ENCODE measurements at regions not wholly inside any gene's neighbourhood (a gene's known extent, or its start where the extent isn't known, plus 50 kb on each side); places are given as distances from the start of the nearest gene placed in this dataset.
"Not testable (repeated sequence)": the region's sequence is repeated elsewhere in the genome, so short reads cannot be mapped to it uniquely, and the experiment has no call there.

DNA sequence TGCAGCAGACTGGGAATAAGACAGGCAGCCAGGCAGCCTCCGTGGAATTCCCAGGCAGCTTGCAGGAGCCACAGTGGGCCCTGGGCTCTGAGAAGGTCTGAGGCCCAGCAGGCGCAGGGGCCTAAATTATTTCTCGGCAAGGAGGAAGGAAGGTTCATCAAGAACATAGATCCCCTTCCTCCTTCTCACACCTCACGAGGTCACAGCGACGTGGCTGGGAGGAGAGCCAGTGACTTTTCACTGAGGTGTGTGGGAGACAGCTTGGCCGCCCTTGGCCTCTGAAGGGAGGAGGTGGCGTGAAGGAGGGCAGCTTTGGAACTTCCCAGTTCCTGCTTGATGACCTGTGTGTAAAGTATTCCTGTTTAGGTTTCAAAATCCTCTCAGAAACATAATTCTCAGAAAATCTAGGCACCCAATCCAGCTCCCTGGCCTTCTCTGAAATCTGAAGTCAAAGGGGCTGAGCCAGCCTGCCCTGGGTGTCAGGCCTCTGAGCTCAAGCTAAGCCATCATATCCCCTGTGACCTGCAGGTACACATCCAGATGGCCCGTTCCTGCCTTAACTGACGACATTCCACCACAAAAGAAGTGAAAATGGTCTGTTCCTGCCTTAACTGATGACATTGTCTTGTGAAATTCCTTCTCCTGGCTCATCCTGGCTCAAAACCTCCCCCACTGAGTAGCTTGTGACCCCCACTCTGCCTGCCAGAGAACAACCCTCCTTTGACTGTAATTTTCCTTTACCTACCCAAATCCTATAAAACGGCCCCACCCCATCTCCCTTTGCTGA lies 161.0 kb downstream of the ADRA2C start:
- not testable (repeated sequence) for DNase-seq (ENCODE audit: low read depth)

DNA sequence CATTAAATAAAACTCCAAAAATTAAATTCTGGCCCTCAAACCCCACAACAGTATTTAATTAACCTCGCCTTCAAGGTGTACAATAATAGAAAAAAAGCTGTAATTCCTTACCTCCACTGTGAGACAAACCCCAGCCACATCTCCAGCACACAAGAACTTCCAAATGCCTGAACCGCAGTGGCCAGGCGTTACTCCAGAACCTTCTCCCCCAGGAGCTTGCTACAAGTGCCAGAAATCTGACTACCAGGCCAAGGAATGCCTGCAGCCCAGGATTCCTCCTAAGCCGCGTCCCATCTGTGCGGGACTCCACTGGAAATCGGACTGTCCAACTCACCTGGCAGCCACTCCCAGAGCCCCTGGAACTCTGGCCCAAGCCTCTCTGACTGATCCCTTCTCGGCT lies 163.2 kb downstream of the ADRA2C start:
- DNase-seq (ENCODE audit: low read depth), result not testable (repeated sequence)

DNA sequence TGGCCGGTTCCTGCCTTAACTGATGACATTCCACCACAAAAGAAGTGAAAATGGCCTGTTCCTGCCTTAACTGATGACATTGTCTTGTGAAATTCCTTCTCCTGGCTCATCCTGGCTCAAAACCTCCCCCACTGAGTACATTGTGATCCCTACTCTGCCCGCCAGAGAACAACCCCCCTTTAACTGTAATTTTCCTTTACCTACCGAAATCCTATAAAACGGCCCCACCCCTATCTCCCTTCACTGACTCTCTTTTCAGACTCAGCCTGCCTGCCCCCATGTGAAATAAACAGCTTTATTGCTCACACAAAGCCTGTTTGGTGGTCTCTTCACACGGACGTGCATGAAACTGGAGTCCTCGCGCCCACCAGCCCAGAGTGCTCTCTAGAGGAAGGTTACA lies 166.5 kb downstream of the ADRA2C start:
- not testable (repeated sequence) for DNase-seq (ENCODE audit: low read depth)

DNA sequence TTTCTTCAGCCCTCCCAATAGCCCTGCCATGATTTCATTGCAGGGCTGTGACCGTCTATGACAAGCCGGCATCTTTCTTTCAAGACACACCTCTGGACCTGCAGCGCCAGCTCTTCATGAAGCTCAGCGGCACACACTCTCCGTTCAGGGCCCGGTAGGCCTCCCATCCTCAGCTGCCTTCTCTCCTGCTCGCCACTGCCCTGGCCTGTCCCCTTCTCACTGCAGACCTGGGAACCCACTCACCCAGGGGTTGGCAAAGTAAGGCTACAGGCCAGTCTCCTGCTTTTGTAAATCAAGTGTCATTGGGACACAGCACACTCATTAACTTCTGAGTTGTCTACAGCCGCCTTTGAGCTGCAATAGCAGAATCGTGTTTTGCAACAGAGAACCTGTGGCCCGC lies 169.2 kb downstream of the ADRA2C start:
- DNase-seq (ENCODE audit: low read depth), result not testable (repeated sequence)

DNA sequence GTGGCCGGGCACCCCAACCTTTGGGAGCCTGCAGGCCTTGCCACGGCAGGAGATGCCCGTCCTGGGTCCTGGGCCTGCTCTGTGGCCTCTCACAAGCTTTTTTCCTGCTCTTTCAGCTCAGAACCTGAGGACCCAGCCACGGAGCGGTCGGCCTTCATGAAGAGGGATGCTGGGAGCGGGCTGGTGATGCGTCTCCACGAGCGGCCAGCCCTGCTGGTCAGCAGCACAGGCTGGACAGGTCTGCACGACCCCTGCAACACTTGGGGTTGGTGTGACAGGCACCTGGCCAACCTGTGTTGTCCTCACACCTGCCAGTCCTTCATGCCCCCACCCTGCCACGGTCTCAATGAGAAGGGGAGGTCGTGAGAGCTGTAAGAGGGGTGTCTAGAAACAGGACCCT lies 170.0 kb downstream of the ADRA2C start:
- DNase-seq (ENCODE audit: low read depth), result no peak

DNA sequence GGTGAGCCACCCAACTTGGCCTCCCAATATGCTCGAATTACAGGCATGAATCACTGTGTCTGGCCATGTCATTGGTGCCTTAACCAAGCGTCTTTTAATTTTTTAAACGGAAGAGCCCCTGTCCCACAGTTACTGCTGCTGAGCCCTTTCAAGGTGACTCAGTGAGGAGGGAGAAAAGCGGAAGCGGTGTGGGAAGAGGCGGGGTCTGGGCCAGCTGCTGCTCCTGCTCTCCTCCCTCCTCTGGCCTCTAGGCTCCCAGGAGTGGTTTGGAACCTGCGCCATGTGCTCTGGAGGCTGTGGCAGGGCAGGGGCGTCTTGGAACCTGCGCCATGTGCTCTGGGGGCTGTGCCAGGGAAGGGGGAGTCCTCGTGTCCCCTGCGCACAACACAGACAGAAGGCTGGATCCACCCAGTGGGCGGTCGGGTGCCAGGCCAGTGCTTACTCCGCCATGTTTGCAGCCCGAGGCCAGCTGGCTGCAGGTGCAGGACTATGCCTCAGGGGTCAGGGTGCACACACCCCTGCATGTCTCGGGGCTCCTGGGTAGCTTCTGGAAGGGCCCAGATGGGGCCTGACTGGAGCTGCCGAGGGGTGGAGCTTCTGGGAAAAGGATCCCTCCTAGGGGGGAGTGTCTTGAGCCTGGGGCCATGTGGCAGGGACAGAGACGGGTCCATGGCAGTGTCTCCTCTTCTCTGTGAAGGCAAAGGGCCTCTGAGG lies 171.8 kb downstream of the ADRA2C start:
- not testable (repeated sequence) for DNase-seq (ENCODE audit: low read depth)

DNA sequence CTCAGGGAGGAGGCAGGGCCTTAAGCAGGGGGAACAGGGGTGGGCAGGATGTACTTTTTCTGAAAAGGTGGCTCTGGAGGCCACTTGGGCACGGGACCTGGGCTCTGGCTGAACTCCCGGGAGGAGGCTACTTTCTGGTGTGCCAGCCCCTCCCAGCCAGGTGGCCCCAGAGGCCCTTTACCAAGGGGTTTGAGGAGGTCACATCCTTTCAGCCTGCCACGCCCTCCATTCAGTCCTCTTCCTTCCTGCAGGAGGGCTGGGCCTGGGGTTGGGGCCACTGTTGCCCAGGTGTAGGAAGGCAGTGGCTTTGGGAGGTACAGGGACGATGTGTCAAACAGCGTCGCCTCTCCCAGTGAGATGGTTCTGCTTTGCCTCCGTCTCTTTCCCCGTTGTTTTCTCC lies 172.5 kb downstream of the ADRA2C start:
- not testable (repeated sequence) for DNase-seq (ENCODE audit: low read depth)

DNA sequence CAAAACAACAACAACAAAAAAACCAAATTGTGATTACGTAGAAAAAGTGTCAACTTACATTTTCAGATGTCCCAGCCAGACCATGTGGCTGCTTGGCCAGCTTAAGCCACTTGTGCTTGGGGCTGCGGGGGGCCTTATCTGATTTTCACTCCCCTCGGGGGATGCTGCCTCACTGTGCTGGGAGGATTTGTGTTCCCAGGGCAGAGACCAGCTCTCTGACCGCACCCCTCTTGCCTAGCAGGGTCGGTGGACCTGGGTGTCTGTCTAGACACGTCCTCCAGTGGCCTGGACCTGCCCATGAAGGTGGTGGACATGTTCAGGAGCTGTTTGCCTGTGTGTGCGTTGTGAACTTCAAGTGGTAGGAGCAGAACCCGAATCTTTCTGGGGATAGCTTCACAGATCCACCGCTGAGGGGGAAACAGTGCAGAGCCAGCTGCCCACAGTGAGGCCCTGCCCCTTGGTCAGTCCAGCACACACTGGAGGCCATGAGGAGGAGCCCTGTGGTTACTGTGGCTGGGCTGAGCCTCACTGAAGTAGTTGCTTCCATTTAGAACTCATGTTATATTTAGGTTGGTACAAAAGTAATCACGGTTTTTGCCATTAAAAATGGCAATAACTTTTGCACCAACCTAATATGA lies 173.9 kb downstream of the ADRA2C start:
- not testable (repeated sequence) for DNase-seq (ENCODE audit: low read depth)

DNA sequence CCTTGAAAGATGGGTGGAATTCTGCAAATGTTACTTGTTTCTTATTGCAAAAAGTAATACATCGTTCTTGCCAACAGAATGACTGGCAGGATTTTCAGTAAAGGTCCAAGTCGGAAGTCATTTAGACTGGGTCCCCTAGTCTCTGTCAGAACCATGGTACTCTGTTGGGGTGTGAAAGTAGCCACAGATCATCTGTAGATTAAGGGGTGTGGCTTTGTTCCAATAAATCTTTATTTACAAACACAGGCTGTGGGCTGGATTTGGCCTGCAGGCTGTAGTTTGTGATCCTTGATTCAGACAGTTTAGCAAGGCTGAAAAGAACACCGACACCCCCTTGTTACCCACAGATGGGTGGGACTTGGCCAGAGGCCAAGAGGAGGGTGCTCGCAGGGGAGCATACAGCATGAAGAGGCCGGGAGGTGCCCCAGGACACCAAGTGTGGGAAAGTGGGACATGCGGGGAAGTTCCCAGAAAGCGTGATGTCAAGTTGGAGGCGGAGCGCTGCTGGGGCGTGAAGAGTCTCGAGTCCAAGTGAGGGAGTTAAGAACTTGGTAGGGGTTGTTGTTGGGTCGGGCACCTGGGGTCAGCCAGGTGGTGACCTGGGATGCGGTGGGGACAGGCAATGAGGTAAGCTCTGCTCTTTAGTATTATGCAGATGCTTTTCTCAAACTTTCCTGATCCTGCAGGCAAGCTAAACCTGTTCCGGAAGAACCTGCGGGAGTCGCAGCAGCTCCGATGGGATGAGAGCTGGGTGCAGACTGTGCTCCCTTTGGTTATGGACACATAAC lies 175.7 kb downstream of the ADRA2C start:
- DNase-seq (ENCODE audit: low read depth), result not testable (repeated sequence)

DNA sequence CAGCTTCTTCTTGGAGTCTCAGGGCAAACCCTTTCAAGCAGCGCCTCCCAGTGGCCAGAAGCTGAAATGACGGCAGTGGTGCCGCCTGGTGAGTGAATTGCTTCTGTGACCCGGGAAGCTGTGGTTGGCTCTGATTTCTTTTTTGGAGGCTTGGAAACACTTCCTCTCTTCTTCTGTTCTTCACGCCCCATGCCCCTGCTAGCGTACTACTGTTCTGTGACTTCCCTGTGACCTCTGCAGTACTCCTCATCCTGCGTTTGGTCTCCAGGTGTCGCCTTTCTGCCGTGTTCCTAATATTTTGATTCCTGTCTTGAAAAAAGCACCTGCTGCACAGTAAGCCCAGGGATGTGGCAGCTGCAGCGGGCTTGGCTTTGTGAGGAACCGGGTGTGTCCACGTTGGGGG lies 176.4 kb downstream of the ADRA2C start:
- DNase-seq (ENCODE audit: low read depth), result peak; percentile 12

DNA sequence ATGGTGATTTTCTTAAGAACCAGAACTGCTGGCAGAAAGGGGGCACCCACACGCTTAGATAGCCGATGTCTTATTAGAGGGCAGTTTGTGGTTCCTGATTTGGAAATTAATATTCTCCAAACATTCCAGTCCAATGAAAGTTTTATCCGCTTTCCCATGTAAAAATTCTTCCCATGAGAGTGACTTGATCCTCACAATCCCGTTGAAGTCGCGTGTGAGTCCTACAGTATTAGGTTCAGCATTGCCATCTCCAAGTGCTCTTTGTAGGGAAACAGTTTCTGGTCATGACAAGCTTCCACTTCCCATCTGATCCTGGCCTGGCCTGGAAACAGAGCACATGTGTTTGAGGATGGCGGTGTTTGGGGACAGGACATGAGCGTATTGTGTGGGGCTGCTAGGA lies 176.9 kb downstream of the ADRA2C start:
- DNase-seq (ENCODE audit: low read depth), result not testable (repeated sequence)

DNA sequence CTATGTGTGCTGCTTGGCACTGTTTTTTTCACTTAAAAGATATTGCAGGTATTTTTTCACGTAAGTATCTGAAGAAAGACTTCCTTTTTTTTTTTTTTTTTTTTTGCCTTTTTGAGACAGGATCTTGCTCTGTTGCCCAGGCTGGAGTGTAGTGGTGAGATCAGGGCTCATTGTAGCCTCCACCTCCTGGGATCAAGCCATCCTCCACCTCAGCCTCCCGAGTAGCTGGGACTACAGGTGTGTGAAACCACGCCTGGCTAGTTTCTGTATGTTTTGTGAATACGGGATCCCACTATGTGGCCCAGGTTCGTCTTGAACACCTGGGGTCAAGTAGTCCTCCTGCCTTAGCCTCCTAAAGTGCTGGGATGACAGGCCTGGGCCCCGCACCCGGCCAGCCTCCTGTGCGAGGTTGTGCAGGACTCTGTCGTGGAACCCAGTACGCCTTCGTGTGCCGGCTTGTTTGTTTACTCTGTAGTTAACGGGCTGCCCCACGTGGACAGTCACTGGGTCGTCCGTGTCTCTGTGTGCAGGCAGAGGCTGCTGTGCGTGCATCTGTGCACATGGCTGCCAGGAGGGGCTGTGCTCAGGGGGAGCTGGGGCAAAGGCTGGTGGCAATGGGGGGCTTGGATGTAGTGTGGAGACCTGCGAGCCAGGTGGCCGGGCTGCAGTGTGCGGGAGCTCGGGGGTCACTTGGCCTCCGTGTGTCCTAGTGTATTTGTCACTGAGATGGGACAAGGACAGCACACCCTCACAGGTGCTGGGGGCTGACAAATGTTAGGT lies 179.5 kb downstream of the ADRA2C start:
- DNase-seq (ENCODE audit: low read depth), result no peak

DNA sequence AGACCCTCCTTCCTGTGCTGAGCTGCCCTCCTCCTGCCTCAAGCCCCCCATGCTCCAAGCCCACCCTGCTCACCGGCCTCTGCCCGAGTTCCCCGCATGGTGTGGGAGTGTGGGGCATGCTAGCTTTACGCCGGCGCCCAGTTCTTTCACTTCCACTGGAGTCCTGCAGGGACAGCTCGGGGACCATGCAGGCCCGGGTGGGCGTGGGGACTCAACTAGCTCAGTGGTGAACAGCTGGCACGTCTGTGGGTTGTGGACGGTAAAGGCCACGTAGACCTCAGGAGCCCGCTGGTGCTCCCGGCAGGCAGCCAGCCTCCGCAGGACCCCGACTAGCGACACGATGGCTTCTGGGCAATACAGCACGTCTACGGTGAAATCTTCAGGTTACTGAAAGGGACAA lies 180.4 kb downstream of the ADRA2C start:
- DNase-seq (ENCODE audit: low read depth), result not testable (repeated sequence)

DNA sequence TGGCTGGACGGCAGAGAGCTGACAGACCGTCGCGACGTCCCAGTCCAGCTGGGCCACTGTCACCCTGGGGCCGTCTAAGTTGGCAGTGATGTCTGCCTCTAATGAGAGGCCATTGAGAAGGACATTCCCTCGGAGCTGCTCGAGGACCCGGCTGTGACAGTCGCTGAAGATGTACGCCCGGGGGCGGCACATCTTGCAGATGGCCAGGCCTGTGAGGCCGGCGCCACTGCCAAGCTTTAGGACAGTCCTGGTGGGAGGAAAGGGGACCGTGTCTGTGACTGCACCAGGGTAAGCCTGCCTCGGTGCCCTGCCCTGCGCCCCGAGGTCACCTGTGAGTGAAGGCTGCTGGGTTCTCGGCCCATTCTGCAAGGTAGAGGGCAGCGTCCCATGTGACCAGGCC lies 181.6 kb downstream of the ADRA2C start:
- not testable (repeated sequence) for DNase-seq (ENCODE audit: low read depth)

DNA sequence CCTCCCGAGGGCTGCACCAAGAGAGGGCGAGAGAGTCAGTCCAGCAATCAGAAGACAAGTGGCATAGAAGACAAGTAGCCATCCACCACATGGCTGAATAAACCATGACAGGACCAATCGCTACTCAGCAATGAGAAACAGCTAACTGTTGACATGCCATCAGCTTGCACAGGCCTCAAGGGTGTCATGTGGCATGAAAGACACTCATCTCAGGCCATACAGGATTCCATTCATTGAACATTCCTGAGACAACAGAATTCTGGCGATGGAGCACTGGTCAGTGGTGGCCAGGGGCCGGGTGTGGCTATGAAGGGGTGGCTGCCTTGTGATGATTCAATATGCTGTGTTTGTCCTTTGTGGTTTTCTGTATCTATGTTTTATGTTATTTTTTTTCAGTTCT lies 182.0 kb downstream of the ADRA2C start:
- DNase-seq (ENCODE audit: low read depth), result not testable (repeated sequence)

DNA sequence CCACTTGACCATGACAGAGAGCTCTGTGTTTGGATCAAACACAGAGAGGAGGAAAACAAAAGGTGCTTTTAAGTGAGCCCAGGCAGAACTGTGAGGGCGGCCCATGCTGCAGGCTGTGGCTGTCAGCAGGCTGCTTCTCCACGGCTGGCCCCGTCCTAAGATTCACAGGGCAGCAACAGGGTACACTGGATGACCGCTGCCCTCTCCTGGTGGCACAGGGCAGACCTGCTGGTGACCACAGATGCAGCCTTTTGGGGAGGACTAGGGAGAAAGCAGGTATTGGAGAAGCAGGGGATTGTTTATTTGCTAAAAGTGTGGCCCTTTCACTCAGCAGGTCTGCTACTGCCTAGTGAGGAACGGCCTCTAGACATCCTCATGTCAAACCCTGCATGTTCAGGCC lies 183.7 kb downstream of the ADRA2C start:
- DNase-seq (ENCODE audit: low read depth), result peak; percentile 17

DNA sequence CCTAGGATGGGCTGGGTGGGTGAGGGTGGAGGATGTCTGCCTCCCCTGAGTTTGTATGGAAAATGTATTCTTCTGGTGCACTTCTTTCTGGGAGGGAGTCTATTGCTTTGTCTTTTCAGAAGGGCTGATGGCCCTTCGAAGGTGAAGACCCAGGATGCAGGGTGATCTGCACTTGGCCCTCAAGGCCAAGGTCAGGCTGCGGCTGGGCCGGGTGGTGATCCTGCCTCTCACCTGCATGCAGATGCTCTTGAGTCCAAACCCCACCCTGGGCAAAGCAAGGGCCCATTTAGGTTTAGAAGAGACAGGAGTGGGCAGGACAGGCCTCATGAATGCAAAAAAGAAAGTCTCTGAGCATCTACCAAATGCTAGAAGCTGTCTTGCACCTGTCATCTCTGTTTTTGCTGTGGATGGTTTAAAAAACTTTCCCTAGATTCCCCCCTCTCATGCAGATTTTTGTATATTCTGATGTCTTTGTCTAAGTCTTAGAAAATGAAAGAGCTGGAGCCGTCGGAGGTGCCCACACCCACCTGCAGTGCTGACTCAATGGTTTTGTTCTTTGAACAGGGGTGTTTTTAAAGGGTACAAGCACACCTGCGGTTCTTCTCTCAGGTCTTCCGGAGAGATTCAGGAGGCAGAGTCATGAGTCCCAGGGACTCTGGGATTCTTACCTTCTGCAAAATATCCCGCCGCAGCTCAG lies 186.4 kb downstream of the ADRA2C start:
- not testable (repeated sequence) for DNase-seq (ENCODE audit: low read depth)

DNA sequence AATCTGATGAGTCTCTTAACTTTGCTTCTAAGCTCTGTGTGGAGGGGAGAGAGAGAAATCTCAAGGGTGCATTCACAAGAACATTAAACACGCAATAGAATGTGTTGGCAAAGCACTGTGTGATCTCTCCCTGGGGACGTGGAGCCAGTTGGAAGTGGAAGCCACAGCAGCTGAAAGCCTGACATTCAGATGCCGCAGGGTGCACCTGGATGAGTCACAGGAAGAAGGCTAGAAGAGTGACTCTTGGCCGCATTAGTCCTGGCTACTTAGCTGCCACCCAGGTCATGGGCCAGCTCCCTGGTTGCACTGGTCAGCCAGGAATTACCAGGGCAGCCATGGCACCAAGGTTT lies 186.9 kb downstream of the ADRA2C start:
- peak; percentile 47 for DNase-seq (ENCODE audit: low read depth)

DNA sequence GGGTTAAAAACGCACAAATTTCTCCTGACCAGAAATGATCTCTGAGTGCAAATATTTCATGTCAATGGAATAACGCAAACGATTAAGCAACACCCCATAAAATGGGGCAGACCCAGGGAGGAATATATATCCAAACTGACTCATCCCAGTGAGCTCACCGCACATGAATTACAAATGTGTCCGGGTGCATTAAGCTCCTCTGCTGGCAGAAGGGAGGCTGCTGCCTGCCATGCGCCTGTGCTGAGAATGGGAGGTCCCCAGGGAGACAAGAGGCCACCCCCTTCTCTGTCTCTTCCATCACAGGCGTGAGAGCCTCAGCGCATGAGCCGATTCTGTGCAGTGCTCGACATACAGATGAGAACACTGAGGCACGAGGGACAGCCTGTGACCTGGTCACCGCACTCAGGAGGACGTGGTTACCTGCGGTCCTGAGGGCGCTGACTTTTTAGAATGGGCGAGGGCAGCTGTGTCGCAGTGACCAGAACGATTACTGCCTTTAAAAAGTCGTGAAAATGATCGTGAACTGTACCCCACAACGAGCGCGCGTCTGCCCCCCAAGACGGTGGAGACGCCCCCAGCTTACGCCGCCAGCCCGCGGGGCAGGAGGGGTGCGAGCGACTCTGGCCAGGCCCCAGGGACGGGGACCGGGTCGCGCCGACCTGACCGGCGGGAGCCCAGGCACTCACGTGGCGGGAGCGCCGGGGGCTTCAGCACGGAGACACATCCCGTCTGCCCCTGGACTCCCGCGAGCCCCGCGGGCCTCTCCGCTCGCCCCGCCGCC lies 188.5 kb downstream of the ADRA2C start:
- peak; percentile 82 for DNase-seq (ENCODE audit: low read depth)
